ENCODE measurements at regions not wholly inside any gene's neighbourhood (a gene's known extent, or its start where the extent isn't known, plus 50 kb on each side); places are given as distances from the start of the nearest gene placed in this dataset.

- TF ChIP-seq ZNF274 (IDR thresholded peaks at IDR 0.05; ENCODE audit: low read depth, low read length) (no peak), SUZ12 (IDR thresholded peaks at IDR 0.05; ENCODE audit: extremely low read depth, insufficient read depth, insufficient read length) (no peak)
Measured at GRCh38 chr14:28348797-28349196, 417.8 kb upstream of the FOXG1 start.
